ENCODE measurements at regions not wholly inside any gene's neighbourhood (a gene's known extent, or its start where the extent isn't known, plus 50 kb on each side); places are given as distances from the start of the nearest gene placed in this dataset.

GRCh38 chr17:73932216-73932749 lies 271.2 kb upstream of the RPL38 start:
- Mint-ChIP-seq H3K4me1 (no peaks in the 10 kb centered on the region), H3K36me3 (no peaks in the 10 kb centered on the region), H3K27ac (no peak overlapping the region), H3K9me3 (no peaks in the 10 kb centered on the region), H3K27me3 (peaks cover 20% of the 10 kb centered on the region), H3K4me3 (no peak overlapping the region)
- no peak for ATAC-seq

- peaks cover 27% of the 10 kb centered on the region for H3K27me3 Mint-ChIP-seq
- ATAC-seq, result no peak
- no peaks in the 10 kb centered on the region for H3K9me3 Mint-ChIP-seq
Observed at GRCh38 chr17:73933164-73933766, 270.2 kb upstream of the RPL38 start.

GRCh38 chr17:73933871-73934270 lies 269.6 kb upstream of the RPL38 start:
- Mint-ChIP-seq H3K36me3 (no peaks in the 10 kb centered on the region), H3K27me3 (peaks cover 26% of the 10 kb centered on the region), H3K4me1 (no peaks in the 10 kb centered on the region), H3K4me3 (no peak overlapping the region), H3K9me3 (no peaks in the 10 kb centered on the region), H3K27ac (no peak overlapping the region)
- ATAC-seq, result no peak

More at GRCh38 chr17:73933164-73933766, 270.2 kb upstream of the RPL38 start:
- Mint-ChIP-seq H3K4me3 (no peak overlapping the region), H3K27ac (no peak overlapping the region), H3K4me1 (no peaks in the 10 kb centered on the region), H3K36me3 (no peaks in the 10 kb centered on the region)

GRCh38 chr17:73934696-73935095 lies 268.8 kb upstream of the RPL38 start:
- Mint-ChIP-seq H3K9me3 (no peaks in the 10 kb centered on the region), H3K36me3 (no peaks in the 10 kb centered on the region)
- no peak for ATAC-seq

GRCh38 chr17:73936908-73937627 lies 266.4 kb upstream of the RPL38 start:
- no peak for ATAC-seq
- no peak overlapping the region for H3K4me3 Mint-ChIP-seq
- peaks cover 42% of the 10 kb centered on the region for H3K27me3 Mint-ChIP-seq
- no peak overlapping the region for H3K27ac Mint-ChIP-seq
- no peaks in the 10 kb centered on the region for H3K4me1 Mint-ChIP-seq
- H3K36me3 Mint-ChIP-seq, result no peaks in the 10 kb centered on the region
- no peaks in the 10 kb centered on the region for H3K9me3 Mint-ChIP-seq

More at GRCh38 chr17:73934696-73935095, 268.8 kb upstream of the RPL38 start:
- H3K27me3 Mint-ChIP-seq, result peaks cover 19% of the 10 kb centered on the region
- no peak overlapping the region for H3K27ac Mint-ChIP-seq
- no peak overlapping the region for H3K4me3 Mint-ChIP-seq
- H3K4me1 Mint-ChIP-seq, result no peaks in the 10 kb centered on the region

- no peak for ATAC-seq
- H3K36me3 Mint-ChIP-seq, result no peaks in the 10 kb centered on the region
- H3K4me1 Mint-ChIP-seq, result no peaks in the 10 kb centered on the region
- H3K27ac Mint-ChIP-seq, result no peak overlapping the region
- no peaks in the 10 kb centered on the region for H3K9me3 Mint-ChIP-seq
- no peak overlapping the region for H3K4me3 Mint-ChIP-seq
- peaks cover 44% of the 10 kb centered on the region for H3K27me3 Mint-ChIP-seq
Observed at GRCh38 chr17:73938706-73939105, 264.8 kb upstream of the RPL38 start.

GRCh38 chr17:73939806-73940205 lies 263.7 kb upstream of the RPL38 start:
- no peak overlapping the region for H3K4me3 Mint-ChIP-seq
- H3K9me3 Mint-ChIP-seq, result no peaks in the 10 kb centered on the region
- no peaks in the 10 kb centered on the region for H3K4me1 Mint-ChIP-seq
- no peak overlapping the region for H3K27ac Mint-ChIP-seq
- H3K36me3 Mint-ChIP-seq, result no peaks in the 10 kb centered on the region
- ATAC-seq, result no peak
- peaks cover 49% of the 10 kb centered on the region for H3K27me3 Mint-ChIP-seq

GRCh38 chr17:73940511-73940910 lies 263.0 kb upstream of the RPL38 start:
- Mint-ChIP-seq H3K27ac (no peak overlapping the region), H3K4me3 (no peak overlapping the region), H3K4me1 (no peaks in the 10 kb centered on the region), H3K9me3 (no peaks in the 10 kb centered on the region), H3K27me3 (peaks cover 56% of the 10 kb centered on the region), H3K36me3 (no peaks in the 10 kb centered on the region)
- ATAC-seq, result no peak

GRCh38 chr17:73941919-73942530 lies 261.5 kb upstream of the RPL38 start:
- H3K4me1 Mint-ChIP-seq, result no peaks in the 10 kb centered on the region
- no peaks in the 10 kb centered on the region for H3K36me3 Mint-ChIP-seq
- ATAC-seq, result no peak
- peaks cover 59% of the 10 kb centered on the region for H3K27me3 Mint-ChIP-seq
- no peaks in the 10 kb centered on the region for H3K9me3 Mint-ChIP-seq
- no peak overlapping the region for H3K27ac Mint-ChIP-seq
- H3K4me3 Mint-ChIP-seq, result no peak overlapping the region

GRCh38 chr17:73942703-73943415 lies 260.6 kb upstream of the RPL38 start:
- Mint-ChIP-seq H3K9me3 (no peaks in the 10 kb centered on the region), H3K36me3 (no peaks in the 10 kb centered on the region), H3K27ac (no peak overlapping the region), H3K4me3 (no peak overlapping the region), H3K27me3 (peaks cover 59% of the 10 kb centered on the region), H3K4me1 (no peaks in the 10 kb centered on the region)
- ATAC-seq, result no peak

GRCh38 chr17:73943416-73944110 lies 259.9 kb upstream of the RPL38 start:
- peaks cover 64% of the 10 kb centered on the region for H3K27me3 Mint-ChIP-seq
- H3K4me1 Mint-ChIP-seq, result no peaks in the 10 kb centered on the region
- H3K4me3 Mint-ChIP-seq, result no peak overlapping the region
- H3K36me3 Mint-ChIP-seq, result no peaks in the 10 kb centered on the region
- no peak overlapping the region for H3K27ac Mint-ChIP-seq
- H3K9me3 Mint-ChIP-seq, result no peaks in the 10 kb centered on the region
- no peak for ATAC-seq

- Mint-ChIP-seq H3K4me1 (no peaks in the 10 kb centered on the region), H3K36me3 (no peaks in the 10 kb centered on the region), H3K9me3 (no peaks in the 10 kb centered on the region), H3K4me3 (no peak overlapping the region), H3K27me3 (peaks cover 65% of the 10 kb centered on the region), H3K27ac (no peak overlapping the region)
- no peak for ATAC-seq
Observed at GRCh38 chr17:73944366-73944765, 259.1 kb upstream of the RPL38 start.

GRCh38 chr17:73947281-73947965 lies 256.1 kb upstream of the RPL38 start:
- Mint-ChIP-seq H3K36me3 (no peaks in the 10 kb centered on the region), H3K4me1 (peaks cover 6% of the 10 kb centered on the region), H3K27me3 (peaks cover 38% of the 10 kb centered on the region), H3K4me3 (no peak overlapping the region), H3K27ac (no peak overlapping the region), H3K9me3 (no peaks in the 10 kb centered on the region)
- ATAC-seq, result no peak

- ATAC-seq, result no peak
- no peaks in the 10 kb centered on the region for H3K36me3 Mint-ChIP-seq
- no peak overlapping the region for H3K4me3 Mint-ChIP-seq
- peaks cover 6% of the 10 kb centered on the region for H3K4me1 Mint-ChIP-seq
- H3K27ac Mint-ChIP-seq, result no peak overlapping the region
- no peaks in the 10 kb centered on the region for H3K9me3 Mint-ChIP-seq
- peaks cover 38% of the 10 kb centered on the region for H3K27me3 Mint-ChIP-seq
Observed at GRCh38 chr17:73947966-73948355, 255.5 kb upstream of the RPL38 start.
